Cardiac muscle cell (in vitro differentiated cells and primary cell): ENCODE measurements at regions not wholly inside any gene's neighbourhood (a gene's known extent, or its start where the extent isn't known, plus 50 kb on each side); places are given as distances from the start of the nearest gene placed in this dataset.

Experiments
- DNase-seq, 2 donors: peaks; one replicate each; pipeline versions ENCODE4 v3.0.0 to v3.0.0-alpha.2; 2010 to 2017; ENCODE audit warnings: low read depth in 1 of 2, low spot score in 1 of 2
- H3K27ac ChIP-seq: fragments of 200-600 bp; sonication (generic); 2 replicates; pipeline ENCODE4 v1.5.1; 2016
- H3K27me3 ChIP-seq: fragments of 200-600 bp; sonication (generic); 2 replicates; pipeline ENCODE4 v1.6.0; 2016; ENCODE audit warnings: control low read depth
- H3K36me3 ChIP-seq: fragments of 200-600 bp; sonication (generic); 2 replicates; pipeline ENCODE4 v1.5.1; 2016; ENCODE audit warnings: control low read depth
- H3K4me1 ChIP-seq: fragments of 200-600 bp; sonication (generic); 2 replicates; pipeline ENCODE4 v1.8.1; 2017; ENCODE audit warnings: low read depth, mild to moderate bottlenecking, mixed run types
- H3K4me3 ChIP-seq: fragments of 200-600 bp; sonication (generic); 2 replicates; pipeline ENCODE4 v1.5.1; 2016; ENCODE audit warnings: mild to moderate bottlenecking
- H3K9me3 ChIP-seq: fragments of 200-600 bp; sonication (generic); 2 replicates; pipeline ENCODE4 v1.5.1; 2017; ENCODE audit warnings: low read depth, mild to moderate bottlenecking, control low read depth
- TF ChIP-seq, protein P1 (sequence below): IDR thresholded peaks from 2 replicates; pipeline ENCODE4 v1.5.1; 2012; ENCODE audit warnings: low read depth, mild to moderate bottlenecking, low read length

- Histone ChIP-seq H3K36me3 (no peaks in the 10 kb centered on the region), H3K27ac (no peak overlapping the region), H3K27me3 (no peaks in the 10 kb centered on the region), H3K4me3 (no peak overlapping the region), H3K4me1 (no peaks in the 10 kb centered on the region), H3K9me3 (no peaks in the 10 kb centered on the region)
- DNase-seq, result no peak
- TF ChIP-seq, protein P1, sequence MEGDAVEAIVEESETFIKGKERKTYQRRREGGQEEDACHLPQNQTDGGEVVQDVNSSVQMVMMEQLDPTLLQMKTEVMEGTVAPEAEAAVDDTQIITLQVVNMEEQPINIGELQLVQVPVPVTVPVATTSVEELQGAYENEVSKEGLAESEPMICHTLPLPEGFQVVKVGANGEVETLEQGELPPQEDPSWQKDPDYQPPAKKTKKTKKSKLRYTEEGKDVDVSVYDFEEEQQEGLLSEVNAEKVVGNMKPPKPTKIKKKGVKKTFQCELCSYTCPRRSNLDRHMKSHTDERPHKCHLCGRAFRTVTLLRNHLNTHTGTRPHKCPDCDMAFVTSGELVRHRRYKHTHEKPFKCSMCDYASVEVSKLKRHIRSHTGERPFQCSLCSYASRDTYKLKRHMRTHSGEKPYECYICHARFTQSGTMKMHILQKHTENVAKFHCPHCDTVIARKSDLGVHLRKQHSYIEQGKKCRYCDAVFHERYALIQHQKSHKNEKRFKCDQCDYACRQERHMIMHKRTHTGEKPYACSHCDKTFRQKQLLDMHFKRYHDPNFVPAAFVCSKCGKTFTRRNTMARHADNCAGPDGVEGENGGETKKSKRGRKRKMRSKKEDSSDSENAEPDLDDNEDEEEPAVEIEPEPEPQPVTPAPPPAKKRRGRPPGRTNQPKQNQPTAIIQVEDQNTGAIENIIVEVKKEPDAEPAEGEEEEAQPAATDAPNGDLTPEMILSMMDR, result no peak
Measured at GRCh38 chr2:101614127-101614759, 83.3 kb upstream of the MAP4K4 start.

- no peaks in the 10 kb centered on the region for H3K4me1 ChIP-seq
- no peak overlapping the region for H3K27ac ChIP-seq
- no peaks in the 10 kb centered on the region for H3K36me3 ChIP-seq
- H3K9me3 ChIP-seq, result no peaks in the 10 kb centered on the region
- no peak overlapping the region for H3K4me3 ChIP-seq
- TF ChIP-seq, protein P1, result no peak
- H3K27me3 ChIP-seq, result no peaks in the 10 kb centered on the region
- no peak for DNase-seq
Measured at GRCh38 chr2:101613056-101613704, 84.3 kb upstream of the MAP4K4 start.

GRCh38 chr2:101612019-101612418 is 85.5 kb upstream of the MAP4K4 start:
- Histone ChIP-seq H3K27ac (no peak overlapping the region), H3K27me3 (no peaks in the 10 kb centered on the region), H3K36me3 (no peaks in the 10 kb centered on the region), H3K4me1 (no peaks in the 10 kb centered on the region), H3K4me3 (no peak overlapping the region), H3K9me3 (no peaks in the 10 kb centered on the region)
- no peak for DNase-seq
- TF ChIP-seq, protein P1, result no peak

DNA sequence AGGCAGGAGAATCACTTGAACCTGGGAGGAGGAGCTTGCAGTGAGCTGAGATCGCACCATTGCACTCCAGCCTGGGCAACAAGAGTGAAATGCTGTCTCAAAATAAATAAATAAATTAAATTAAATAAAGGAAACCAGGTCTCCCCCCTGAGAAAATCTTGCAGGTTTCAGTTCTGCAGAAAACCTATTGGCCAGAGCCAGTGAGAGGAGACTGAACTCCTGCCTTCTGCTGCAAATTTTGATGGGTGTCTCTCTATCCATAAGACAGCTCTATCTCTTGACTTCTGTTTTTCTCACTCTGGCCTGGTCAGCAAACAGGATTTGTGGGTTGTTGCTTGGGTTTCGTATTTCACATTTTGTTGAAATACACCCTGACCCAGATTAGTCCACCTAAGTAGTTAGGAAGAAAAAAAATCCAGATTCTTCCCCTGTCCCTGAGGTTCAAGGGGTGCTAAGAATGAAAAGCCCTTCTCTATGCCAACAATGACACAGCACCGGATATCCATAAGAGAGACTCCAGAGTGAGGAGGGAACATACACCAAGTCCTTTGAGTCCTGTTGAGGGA is 86.7 kb upstream of the MAP4K4 start:
- Histone ChIP-seq H3K27me3 (no peaks in the 10 kb centered on the region), H3K4me3 (no peak overlapping the region), H3K4me1 (no peaks in the 10 kb centered on the region), H3K9me3 (no peaks in the 10 kb centered on the region), H3K27ac (no peak overlapping the region), H3K36me3 (no peaks in the 10 kb centered on the region)
- TF ChIP-seq, protein P1, result no peak
- no peak for DNase-seq

GRCh38 chr2:101609433-101609832 is 88.1 kb upstream of the MAP4K4 start:
- DNase-seq, result no peak
- H3K27me3 ChIP-seq, result no peaks in the 10 kb centered on the region
- no peaks in the 10 kb centered on the region for H3K36me3 ChIP-seq
- no peak overlapping the region for H3K4me3 ChIP-seq
- H3K4me1 ChIP-seq, result no peaks in the 10 kb centered on the region
- no peak overlapping the region for H3K27ac ChIP-seq
- no peaks in the 10 kb centered on the region for H3K9me3 ChIP-seq
- TF ChIP-seq, protein P1, result no peak
